ENCODE measurements at regions not wholly inside any gene's neighbourhood (a gene's known extent, or its start where the extent isn't known, plus 50 kb on each side); places are given as distances from the start of the nearest gene placed in this dataset.

DNA sequence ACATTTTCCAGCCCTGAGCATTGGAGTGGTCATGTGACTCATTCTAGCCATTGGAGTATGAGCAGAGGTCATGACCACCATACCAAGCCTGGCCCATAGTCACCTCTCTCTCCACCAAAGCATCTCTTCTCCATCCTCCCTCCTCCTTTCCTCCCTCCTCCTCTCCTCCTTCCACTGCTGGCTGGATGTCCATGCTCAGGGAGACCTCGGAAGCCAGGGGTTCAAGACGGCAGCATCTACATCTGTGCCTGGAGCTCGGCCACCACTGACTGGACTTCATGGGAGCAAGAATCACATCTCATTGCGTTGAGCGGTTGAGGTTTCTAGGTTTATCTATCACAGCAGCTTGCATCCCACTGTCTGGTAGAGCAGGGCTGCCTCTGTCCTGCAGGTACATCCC lies 252.4 kb downstream of the NDUFA10 start:
- ChIA-PET POLR2A (interaction anchor here (0.7 kb wide), 1 partner anchor 1809 kb away, joined by 3 read pairs; no protein-coding TSS in a partner anchor), CTCF (ENCODE audit: low intra/inter-chr PET ratio) (no interaction called here)
- Histone ChIP-seq H3K27me3 (ENCODE audit: control insufficient read depth in 2 of 2, insufficient read depth in 2 of 2, low read length in 2 of 2) (peaks cover 2 to 29% of the 10 kb centered on the region in 2 experiments; a peak in 2 of 5 replicates), H3K9me3 (replicated peaks; ENCODE audit: control insufficient read depth, insufficient read depth, low read depth, low read length) (no peaks in the 10 kb centered on the region), H3K36me3 (ENCODE audit: control insufficient read depth, insufficient read depth, low read length) (no peaks in the 10 kb centered on the region), H3K4me1 (replicated peaks in 1 of 2; ENCODE audit: control insufficient read depth in 2 of 2, insufficient read depth in 2 of 2, low read length in 2 of 2) (no peaks in the 10 kb centered on the region), H3K79me2 (ENCODE audit: control insufficient read depth, insufficient read depth, low read length) (no peaks in the 10 kb centered on the region), H3K4me3 (no peak overlapping the region), H2AFZ (ENCODE audit: low read depth, low read length) (no peak overlapping the region), H3K9me1 (ENCODE audit: control insufficient read depth, insufficient read depth, low read length) (no peaks in the 10 kb centered on the region), H3K4me2 (ENCODE audit: insufficient read depth, low read length) (no peak overlapping the region), H4K20me1 (replicated peaks; ENCODE audit: control insufficient read depth, insufficient read depth, low read length) (no peaks in the 10 kb centered on the region; the same call in 1 of the 2 replicates), H3K27ac (ENCODE audit: extremely low read depth, low read depth, low read length) (no peak overlapping the region), H3K9ac (ENCODE audit: insufficient read depth in 1 of 2, low read depth in 2 of 2, low read length in 2 of 2) (no peak overlapping the region)
- BruUV-seq (replicated peaks), result no TSS peak
- ATAC-seq, result no peak
- FAIRE-seq, result no peak
- DNase-seq (ENCODE audit: extremely low read depth in 1 of 4, low spot score in 3 of 4), result no peak
- in situ Hi-C loops (cut with MboI), result no loop called here
- WGBS (ENCODE audit: insufficient coverage, low coverage, missing lambda C conversion rate), result 0% methylated on average over 4 of the region's 5 CpGs
- no peak for TF ChIP-seq ZBTB1 (CRISPR knock-in tag; IDR thresholded peaks at IDR 0.05; ENCODE audit: borderline replicate concordance, low read depth)
- TF ChIP-seq, protein P1, sequence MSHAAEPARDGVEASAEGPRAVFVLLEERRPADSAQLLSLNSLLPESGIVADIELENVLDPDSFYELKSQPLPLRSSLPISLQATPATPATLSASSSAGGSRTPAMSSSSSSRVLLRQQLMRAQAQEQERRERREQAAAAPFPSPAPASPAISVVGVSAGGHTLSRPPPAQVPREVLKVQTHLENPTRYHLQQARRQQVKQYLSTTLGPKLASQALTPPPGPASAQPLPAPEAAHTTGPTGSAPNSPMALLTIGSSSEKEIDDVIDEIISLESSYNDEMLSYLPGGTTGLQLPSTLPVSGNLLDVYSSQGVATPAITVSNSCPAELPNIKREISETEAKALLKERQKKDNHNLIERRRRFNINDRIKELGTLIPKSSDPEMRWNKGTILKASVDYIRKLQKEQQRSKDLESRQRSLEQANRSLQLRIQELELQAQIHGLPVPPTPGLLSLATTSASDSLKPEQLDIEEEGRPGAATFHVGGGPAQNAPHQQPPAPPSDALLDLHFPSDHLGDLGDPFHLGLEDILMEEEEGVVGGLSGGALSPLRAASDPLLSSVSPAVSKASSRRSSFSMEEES (CRISPR knock-in tag; IDR thresholded peaks at IDR 0.05), result peak; percentile 17; the same call in 1 of the 2 replicates
- intact Hi-C loops (cut with micrococcal nuclease), result no loop called here

DNA sequence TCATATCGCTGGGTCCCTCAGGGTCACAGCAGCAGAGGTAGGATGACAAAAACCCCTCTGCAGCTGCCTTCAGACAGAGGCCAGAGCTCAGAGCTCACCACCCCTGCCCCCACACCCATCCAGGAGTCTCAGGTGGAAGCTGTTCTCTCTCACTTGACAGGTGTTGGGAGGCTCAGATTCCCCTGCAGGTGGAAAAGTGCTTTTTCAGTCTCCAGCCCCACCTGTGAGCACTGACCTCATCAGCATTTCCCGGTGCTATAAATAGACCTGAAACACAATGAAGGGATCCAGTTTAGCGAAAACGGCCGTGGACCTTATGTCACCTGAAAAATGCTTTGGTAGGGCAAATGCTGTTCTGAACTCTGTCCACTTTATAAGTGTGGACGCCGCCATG lies 254.9 kb downstream of the NDUFA10 start:
- no peak overlapping the region for H3K9ac ChIP-seq (ENCODE audit: insufficient read depth in 1 of 2, low read depth in 2 of 2, low read length in 2 of 2)
- TF ChIP-seq NR2F6 (CRISPR knock-in tag; IDR thresholded peaks at IDR 0.05), result no peak
- TF ChIP-seq ZNF583 (CRISPR knock-in tag; IDR thresholded peaks at IDR 0.05), result no peak
- TF ChIP-seq, protein P2, sequence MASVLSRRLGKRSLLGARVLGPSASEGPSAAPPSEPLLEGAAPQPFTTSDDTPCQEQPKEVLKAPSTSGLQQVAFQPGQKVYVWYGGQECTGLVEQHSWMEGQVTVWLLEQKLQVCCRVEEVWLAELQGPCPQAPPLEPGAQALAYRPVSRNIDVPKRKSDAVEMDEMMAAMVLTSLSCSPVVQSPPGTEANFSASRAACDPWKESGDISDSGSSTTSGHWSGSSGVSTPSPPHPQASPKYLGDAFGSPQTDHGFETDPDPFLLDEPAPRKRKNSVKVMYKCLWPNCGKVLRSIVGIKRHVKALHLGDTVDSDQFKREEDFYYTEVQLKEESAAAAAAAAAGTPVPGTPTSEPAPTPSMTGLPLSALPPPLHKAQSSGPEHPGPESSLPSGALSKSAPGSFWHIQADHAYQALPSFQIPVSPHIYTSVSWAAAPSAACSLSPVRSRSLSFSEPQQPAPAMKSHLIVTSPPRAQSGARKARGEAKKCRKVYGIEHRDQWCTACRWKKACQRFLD (CRISPR knock-in tag; IDR thresholded peaks at IDR 0.05), result no peak
- no peak for ATAC-seq
- no peak overlapping the region for H3K4me2 ChIP-seq (ENCODE audit: insufficient read depth, low read length)
- no peak overlapping the region for H3K27ac ChIP-seq (ENCODE audit: extremely low read depth, low read depth, low read length)
- H3K79me2 ChIP-seq (ENCODE audit: control insufficient read depth, insufficient read depth, low read length), result no peaks in the 10 kb centered on the region
- POLR2A ChIA-PET, result no interaction called here
- no peak for DNase-seq (ENCODE audit: extremely low read depth in 1 of 4, low spot score in 3 of 4)
- H4K20me1 ChIP-seq (replicated peaks; ENCODE audit: control insufficient read depth, insufficient read depth, low read length), result no peaks in the 10 kb centered on the region; the same call in 1 of the 2 replicates
- H3K4me3 ChIP-seq, result no peak overlapping the region
- peaks cover 0 to 32% of the 10 kb centered on the region in 2 experiments; a peak in 2 of 5 replicates for H3K27me3 ChIP-seq (ENCODE audit: control insufficient read depth in 2 of 2, insufficient read depth in 2 of 2, low read length in 2 of 2)
- CTCF ChIA-PET (ENCODE audit: low intra/inter-chr PET ratio), result no interaction called here
- no peaks in the 10 kb centered on the region for H3K4me1 ChIP-seq (replicated peaks in 1 of 2; ENCODE audit: control insufficient read depth in 2 of 2, insufficient read depth in 2 of 2, low read length in 2 of 2)
- intact Hi-C loops (cut with micrococcal nuclease) (no loop called here), in situ Hi-C loops (cut with MboI) (no loop called here)
- H3K9me3 ChIP-seq (replicated peaks; ENCODE audit: control insufficient read depth, insufficient read depth, low read depth, low read length), result no peaks in the 10 kb centered on the region
- no peak for FAIRE-seq
- no TSS peak for BruUV-seq (replicated peaks)
- 1% methylated on average over 6 of the region's 7 CpGs for WGBS (ENCODE audit: insufficient coverage, low coverage, missing lambda C conversion rate)
- no peak overlapping the region for H2AFZ ChIP-seq (ENCODE audit: low read depth, low read length)
- H3K36me3 ChIP-seq (ENCODE audit: control insufficient read depth, insufficient read depth, low read length), result no peaks in the 10 kb centered on the region
- no peaks in the 10 kb centered on the region for H3K9me1 ChIP-seq (ENCODE audit: control insufficient read depth, insufficient read depth, low read length)
